ENCODE measurements at regions not wholly inside any gene's neighbourhood (a gene's known extent, or its start where the extent isn't known, plus 50 kb on each side); places are given as distances from the start of the nearest gene placed in this dataset.

- H2AFZ ChIP-seq (ENCODE audit: low read depth, low read length): no peak overlapping the region
- in situ Hi-C loops (cut with MboI) (no loop called here), intact Hi-C loops (cut with micrococcal nuclease) (no loop called here)
- POLR2A ChIA-PET: interaction anchor here (0.6 kb wide), 1 partner anchor 464 kb away, joined by 3 read pairs; no protein-coding TSS in a partner anchor
- no peaks in the 10 kb centered on the region for H3K9me3 ChIP-seq (replicated peaks; ENCODE audit: control insufficient read depth, insufficient read depth, low read depth, low read length)
- 0% methylated on average over 4 of the region's 4 CpGs for WGBS (ENCODE audit: insufficient coverage, low coverage, missing lambda C conversion rate)
- no peaks in the 10 kb centered on the region for H3K36me3 ChIP-seq (ENCODE audit: control insufficient read depth, insufficient read depth, low read length)
- no peak overlapping the region for H3K9ac ChIP-seq (ENCODE audit: insufficient read depth in 1 of 2, low read depth in 2 of 2, low read length in 2 of 2)
- H3K4me3 ChIP-seq: no peak overlapping the region
- H3K4me2 ChIP-seq (ENCODE audit: insufficient read depth, low read length): no peak overlapping the region
- H3K27ac ChIP-seq (ENCODE audit: extremely low read depth, low read depth, low read length): no peak overlapping the region
- no peak for TF ChIP-seq HNRNPH1 (optimal IDR thresholded peaks at IDR 0.05; ENCODE audit: low read depth, low read length)
- TF ChIP-seq ZBTB8A (IDR thresholded peaks at IDR 0.05; ENCODE audit: partially characterized antibody): no peak
- TF ChIP-seq, protein P1, sequence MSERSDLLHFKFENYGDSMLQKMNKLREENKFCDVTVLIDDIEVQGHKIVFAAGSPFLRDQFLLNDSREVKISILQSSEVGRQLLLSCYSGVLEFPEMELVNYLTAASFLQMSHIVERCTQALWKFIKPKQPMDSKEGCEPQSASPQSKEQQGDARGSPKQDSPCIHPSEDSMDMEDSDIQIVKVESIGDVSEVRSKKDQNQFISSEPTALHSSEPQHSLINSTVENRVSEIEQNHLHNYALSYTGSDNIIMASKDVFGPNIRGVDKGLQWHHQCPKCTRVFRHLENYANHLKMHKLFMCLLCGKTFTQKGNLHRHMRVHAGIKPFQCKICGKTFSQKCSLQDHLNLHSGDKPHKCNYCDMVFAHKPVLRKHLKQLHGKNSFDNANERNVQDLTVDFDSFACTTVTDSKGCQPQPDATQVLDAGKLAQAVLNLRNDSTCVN (CRISPR knock-in tag; IDR thresholded peaks at IDR 0.05): no peak
- TF ChIP-seq, protein P2, sequence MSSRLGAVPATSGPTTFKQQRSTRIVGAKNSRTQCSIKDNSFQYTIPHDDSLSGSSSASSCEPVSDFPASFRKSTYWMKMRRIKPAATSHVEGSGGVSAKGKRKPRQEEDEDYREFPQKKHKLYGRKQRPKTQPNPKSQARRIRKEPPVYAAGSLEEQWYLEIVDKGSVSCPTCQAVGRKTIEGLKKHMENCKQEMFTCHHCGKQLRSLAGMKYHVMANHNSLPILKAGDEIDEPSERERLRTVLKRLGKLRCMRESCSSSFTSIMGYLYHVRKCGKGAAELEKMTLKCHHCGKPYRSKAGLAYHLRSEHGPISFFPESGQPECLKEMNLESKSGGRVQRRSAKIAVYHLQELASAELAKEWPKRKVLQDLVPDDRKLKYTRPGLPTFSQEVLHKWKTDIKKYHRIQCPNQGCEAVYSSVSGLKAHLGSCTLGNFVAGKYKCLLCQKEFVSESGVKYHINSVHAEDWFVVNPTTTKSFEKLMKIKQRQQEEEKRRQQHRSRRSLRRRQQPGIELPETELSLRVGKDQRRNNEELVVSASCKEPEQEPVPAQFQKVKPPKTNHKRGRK (tag; IDR thresholded peaks at IDR 0.05): no peak
- no peak for TF ChIP-seq MCM5 (IDR thresholded peaks at IDR 0.05; ENCODE audit: low read depth)
- TF ChIP-seq SIX5 (IDR thresholded peaks at IDR 0.05; ENCODE audit: borderline replicate concordance in 1 of 2, insufficient read depth in 1 of 2, low read depth in 1 of 2, low read length in 2 of 2): no peak
- TF ChIP-seq HDAC2 (IDR thresholded peaks at IDR 0.05): no peak
- TF ChIP-seq ZNF143 (CRISPR knock-in tag; IDR thresholded peaks at IDR 0.05): no peak
- no peak for TF ChIP-seq PREB (CRISPR knock-in tag; IDR thresholded peaks at IDR 0.05)
- no peak for TF ChIP-seq SPI1 (IDR thresholded peaks at IDR 0.05; ENCODE audit: borderline replicate concordance, low read depth, low read length)
- TF ChIP-seq KDM5B (IDR thresholded peaks at IDR 0.05; ENCODE audit: insufficient replicate concordance, low read depth, low read length): no peak
- no peak for TF ChIP-seq DIDO1 (tag; IDR thresholded peaks at IDR 0.05; ENCODE audit: low read depth)
- TF ChIP-seq SMARCE1 (IDR thresholded peaks at IDR 0.05): no peak
- no peak for TF ChIP-seq SRF (CRISPR knock-in tag; IDR thresholded peaks at IDR 0.05)
- no peak for TF ChIP-seq HES1 (IDR thresholded peaks at IDR 0.05; ENCODE audit: low read depth)
- no peak for TF ChIP-seq DDX20 (tag; IDR thresholded peaks at IDR 0.05; ENCODE audit: low read depth)
- no peak for TF ChIP-seq CCAR2 (IDR thresholded peaks at IDR 0.05; ENCODE audit: low read depth, low read length)
- no TSS peak for BruUV-seq (replicated peaks)
- no peaks in the 10 kb centered on the region for H3K79me2 ChIP-seq (ENCODE audit: control insufficient read depth, insufficient read depth, low read length)
- no peaks in the 10 kb centered on the region for H3K9me1 ChIP-seq (ENCODE audit: control insufficient read depth, insufficient read depth, low read length)
- FAIRE-seq (no peak), DNase-seq (ENCODE audit: extremely low read depth in 1 of 4, low spot score in 3 of 4) (no peak), ATAC-seq (no peak)
- CTCF ChIA-PET (ENCODE audit: low intra/inter-chr PET ratio): no interaction called here
- no peaks in the 10 kb centered on the region; a peak in 1 of 5 replicates for H3K4me1 ChIP-seq (replicated peaks in 1 of 2; ENCODE audit: control insufficient read depth in 2 of 2, insufficient read depth in 2 of 2, low read length in 2 of 2)
- no peaks in the 10 kb centered on the region for H4K20me1 ChIP-seq (replicated peaks; ENCODE audit: control insufficient read depth, insufficient read depth, low read length)
- H3K27me3 ChIP-seq (ENCODE audit: control insufficient read depth in 2 of 2, insufficient read depth in 2 of 2, low read length in 2 of 2): peaks cover 0 to 18% of the 10 kb centered on the region in 2 experiments; a peak in 3 of 5 replicates
Observed at GRCh38 chr3:46090161-46090591, 62.9 kb upstream of the XCR1 start.
